ENCODE measurements at regions not wholly inside any gene's neighbourhood (a gene's known extent, or its start where the extent isn't known, plus 50 kb on each side); places are given as distances from the start of the nearest gene placed in this dataset.

- no peaks in the 10 kb centered on the region for H3K36me3 ChIP-seq (ENCODE audit: control insufficient read depth in 4 of 4, insufficient read depth in 3 of 4, low read depth in 1 of 4, low read length in 3 of 4)
- 83% methylated on average over 2 of the region's 2 CpGs for WGBS
- DNase-seq (ENCODE audit: low spot score) = no peak
- H3K4me3 ChIP-seq (ENCODE audit: low read depth in 1 of 3, low read length in 3 of 3) = no peak overlapping the region
- no peak overlapping the region for H3K9ac ChIP-seq (ENCODE audit: low read depth in 1 of 2, low read length in 2 of 2)
- no peak for TF ChIP-seq NR2F2 (IDR thresholded peaks at IDR 0.05)
- TF ChIP-seq HNF4G (IDR thresholded peaks at IDR 0.05) = no peak
- TF ChIP-seq, protein P1, sequence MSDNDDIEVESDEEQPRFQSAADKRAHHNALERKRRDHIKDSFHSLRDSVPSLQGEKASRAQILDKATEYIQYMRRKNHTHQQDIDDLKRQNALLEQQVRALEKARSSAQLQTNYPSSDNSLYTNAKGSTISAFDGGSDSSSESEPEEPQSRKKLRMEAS (IDR thresholded peaks at IDR 0.05) = no peak
- no peak for TF ChIP-seq HNF4A (conservative IDR thresholded peaks at IDR 0.05)
- TF ChIP-seq TAF1 (conservative IDR thresholded peaks at IDR 0.05) = no peak
- TF ChIP-seq REST (IDR thresholded peaks at IDR 0.05) = no peak
- TF ChIP-seq RXRA (IDR thresholded peaks at IDR 0.05) = no peak
- no peak for TF ChIP-seq FOXA2 (IDR thresholded peaks at IDR 0.05)
- no peak for TF ChIP-seq ZBTB33 (IDR thresholded peaks at IDR 0.05)
- no peak for TF ChIP-seq CTCF (IDR thresholded peaks at IDR 0.05; ENCODE audit: low read depth, low read length, missing input control)
- TF ChIP-seq SP1 (IDR thresholded peaks at IDR 0.05) = no peak
- TF ChIP-seq FOXA1 (IDR thresholded peaks at IDR 0.05) = no peak
- no peak for TF ChIP-seq YY1 (IDR thresholded peaks at IDR 0.05)
- TF ChIP-seq JUND (IDR thresholded peaks at IDR 0.05) = no peak
- TF ChIP-seq GABPA (IDR thresholded peaks at IDR 0.05 in 1 of 2, conservative IDR thresholded peaks at IDR 0.05 in 1 of 2) = no peak
- TF ChIP-seq RAD21 (IDR thresholded peaks at IDR 0.05) = no peak
- TF ChIP-seq ATF3 (IDR thresholded peaks at IDR 0.05) = no peak
- TF ChIP-seq EGR1 (IDR thresholded peaks at IDR 0.05; ENCODE audit: low read depth in 2 of 2) = no peak
- no peaks in the 10 kb centered on the region for H3K9me3 ChIP-seq (ENCODE audit: control insufficient read depth in 4 of 4, low read length in 3 of 4)
- H3K4me1 ChIP-seq (ENCODE audit: control insufficient read depth in 4 of 4, insufficient read depth in 4 of 4, low read length in 3 of 4) = peaks cover 4 to 20% (median 14%) of the 10 kb centered on the region in 4 donors
- no peak overlapping the region for H3K27ac ChIP-seq (ENCODE audit: low read depth in 1 of 2, low read length in 2 of 2)
- H3K27me3 ChIP-seq (ENCODE audit: control insufficient read depth in 4 of 4, insufficient read depth in 4 of 4, low read length in 3 of 4) = no peaks in the 10 kb centered on the region
Measured at GRCh38 chr2:8441986-8442385, 239.9 kb upstream of the ID2 start.
